CD14-positive monocyte (primary cell): ENCODE measurements at regions not wholly inside any gene's neighbourhood (a gene's known extent, or its start where the extent isn't known, plus 50 kb on each side); places are given as distances from the start of the nearest gene placed in this dataset.

Experiments
- DNase-seq, 3 donors: peaks; one replicate each; pipeline ENCODE4 v3.0.0-alpha.2; 2011 to 2022
- H2AFZ ChIP-seq: 2 replicates; pipeline ENCODE4 v1.6.0; 2012; ENCODE audit warnings: mild to moderate bottlenecking, low read depth, low read length, inconsistent platforms; ENCODE audit not compliant: insufficient read depth, poor library complexity, severe bottlenecking
- H3K27ac ChIP-seq, 2 donors: 1 replicate in 1 of 2; 2 replicates in 1 of 2; pipeline ENCODE4 v1.5.1; 2012 to 2013; ENCODE audit warnings: low read length in 2 of 2, control low read depth in 1 of 2, inconsistent platforms in 1 of 2, low read depth in 1 of 2, mild to moderate bottlenecking in 1 of 2
- H3K27me3 ChIP-seq, 2 donors: one replicate each; pipeline versions ENCODE4 v1.6.0 to v1.6.1; 2011 to 2013; ENCODE audit warnings: low read length in 2 of 2; ENCODE audit not compliant: control insufficient read depth in 2 of 2, insufficient read depth in 2 of 2
- H3K36me3 ChIP-seq, 2 donors: replicated peaks in 1 of 2; 1 replicate in 1 of 2; 2 replicates in 1 of 2; pipeline versions ENCODE4 v1.5.1 to v1.6.1; 2012 to 2013; ENCODE audit warnings: low read length in 2 of 2, control low read depth in 1 of 2, inconsistent platforms in 1 of 2, mild to moderate bottlenecking in 1 of 2; ENCODE audit not compliant: insufficient read depth in 2 of 2, control insufficient read depth in 1 of 2
- H3K4me1 ChIP-seq, 2 donors: 1 replicate in 1 of 2; 2 replicates in 1 of 2; pipeline versions ENCODE4 v1.5.1 to v1.6.1; 2012 to 2013; ENCODE audit warnings: low read length in 2 of 2, control low read depth in 1 of 2, inconsistent platforms in 1 of 2, mild to moderate bottlenecking in 1 of 2, moderate library complexity in 1 of 2; ENCODE audit not compliant: insufficient read depth in 2 of 2, control insufficient read depth in 1 of 2
- H3K4me2 ChIP-seq: replicated peaks from 2 replicates; pipeline ENCODE3; 2012; ENCODE audit warnings: low read length, moderate library complexity, mild to moderate bottlenecking; ENCODE audit not compliant: poor library complexity, severe bottlenecking; ENCODE audit errors: extremely low read depth
- H3K4me3 ChIP-seq, 3 experiments: fragments of 200-600 bp in 1 of 3; sonication (generic) in 1 of 3; replicated peaks in 1 of 3; 1 replicate in 2 of 3; 2 replicates in 1 of 3; pipeline ENCODE4 v1.5.1; 2011 to 2013; ENCODE audit warnings: low read length in 3 of 3, mild to moderate bottlenecking in 3 of 3, control low read depth in 2 of 3, low read depth in 2 of 3, inconsistent platforms in 1 of 3, moderate library complexity in 1 of 3
- H3K79me2 ChIP-seq: 2 replicates; pipeline ENCODE4 v1.6.0; 2012; ENCODE audit warnings: mild to moderate bottlenecking, control low read depth, inconsistent platforms, low read length, moderate library complexity; ENCODE audit not compliant: insufficient read depth
- H3K9ac ChIP-seq: 2 replicates; pipeline ENCODE4 v1.6.0; 2017; ENCODE audit warnings: low read length, mild to moderate bottlenecking; ENCODE audit not compliant: insufficient read depth, poor library complexity, severe bottlenecking
- H3K9me3 ChIP-seq, 2 donors: replicated peaks in 1 of 2; 1 replicate in 1 of 2; 2 replicates in 1 of 2; pipeline versions ENCODE4 v1.5.1 to v1.6.1; 2012 to 2013; ENCODE audit warnings: low read length in 2 of 2, control low read depth in 1 of 2; ENCODE audit not compliant: control insufficient read depth in 1 of 2, insufficient read depth in 1 of 2
- H4K20me1 ChIP-seq: 2 replicates; pipeline ENCODE4 v1.6.0; 2012; ENCODE audit warnings: mild to moderate bottlenecking, low read length, control low read depth, moderate library complexity; ENCODE audit not compliant: insufficient read depth
- H3K27ac Mint-ChIP-seq, 7 donors: one replicate each; pipeline ENCODE4 v1.8.0; 2020; ENCODE audit warnings: mild to moderate bottlenecking in 7 of 7, mixed read lengths in 7 of 7, moderate library complexity in 6 of 7, inconsistent platforms in 2 of 7
- H3K27me3 Mint-ChIP-seq, 3 donors: one replicate each; pipeline ENCODE4 v1.8.0; 2021 to 2022; ENCODE audit warnings: low read depth in 3 of 3, mild to moderate bottlenecking in 3 of 3, mixed read lengths in 3 of 3, moderate library complexity in 3 of 3, inconsistent platforms in 1 of 3
- H3K36me3 Mint-ChIP-seq, 2 donors: one replicate each; pipeline ENCODE4 v1.8.0; 2020; ENCODE audit warnings: mixed read lengths in 2 of 2, inconsistent platforms in 1 of 2, mild to moderate bottlenecking in 1 of 2
- H3K4me1 Mint-ChIP-seq: one replicate; pipeline ENCODE4 v1.8.0; 2020; ENCODE audit warnings: mild to moderate bottlenecking, mixed read lengths
- H3K4me3 Mint-ChIP-seq, 2 donors: one replicate each; pipeline ENCODE4 v1.8.0; 2020; ENCODE audit warnings: mild to moderate bottlenecking in 2 of 2, mixed read lengths in 2 of 2, moderate library complexity in 1 of 2
- H3K9me3 Mint-ChIP-seq, 7 donors: one replicate each; pipeline ENCODE4 v1.8.0; 2020 to 2022; ENCODE audit warnings: mixed read lengths in 7 of 7, mild to moderate bottlenecking in 6 of 7, moderate library complexity in 6 of 7, inconsistent platforms in 2 of 7
- CTCF ChIP-seq: fragments of 200-600 bp; IDR thresholded peaks from one replicate; pipeline ENCODE4 v1.8.0; 2022; ENCODE audit warnings: antibody characterized with exemption, mild to moderate bottlenecking
- WGBS: methylation state at CpG from one replicate; pipeline ENCODE4 v1.1.5; 2013; ENCODE audit warnings: missing lambda C conversion rate; ENCODE audit not compliant: insufficient coverage; 5-methylcytosine and 5-hydroxymethylcytosine counted together
- intact Hi-C, 2 donors: fragments of 100-400 bp; cut with micrococcal nuclease; formaldehyde crosslinking; loops; one replicate each; pipeline versions ENCODE4 v1.15.0 to v1.15.1; 2023

DNA sequence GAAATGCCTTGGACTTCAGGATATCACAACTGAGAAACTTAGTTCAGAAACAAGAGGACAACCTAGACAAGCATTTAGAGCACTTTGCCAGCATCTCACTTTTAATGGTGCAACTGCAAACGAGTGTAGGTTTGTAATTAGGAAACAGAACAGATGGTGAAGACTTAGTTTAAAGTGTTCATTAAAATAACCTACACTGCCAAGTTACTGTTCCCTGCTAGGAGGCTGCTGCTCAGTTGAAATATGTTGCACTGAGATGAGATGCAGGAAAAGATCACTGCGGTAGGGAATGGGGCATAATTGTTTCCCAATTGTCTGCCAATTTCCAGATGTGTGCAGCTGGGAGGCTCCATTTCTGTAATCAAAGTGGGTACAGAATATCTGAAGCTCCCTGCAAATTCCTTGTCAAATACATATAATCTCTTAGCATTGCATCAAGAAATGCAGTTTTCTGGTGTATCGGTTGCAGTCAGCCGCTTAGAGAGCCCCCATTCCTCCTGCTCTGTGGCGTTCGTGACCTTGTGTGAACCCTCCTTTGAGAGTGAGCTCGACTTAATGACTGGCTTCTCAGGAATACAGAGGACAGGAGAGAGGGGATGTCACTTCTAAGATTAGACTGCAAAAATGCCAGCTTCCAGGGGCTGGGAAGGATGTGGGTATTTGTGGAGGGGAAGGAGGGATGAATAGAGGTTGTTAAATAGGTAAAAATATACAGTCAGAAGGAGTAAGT is 448.9 kb downstream of the MED10 start:
- Mint-ChIP-seq H3K27ac (no peak overlapping the region), H3K9me3 (peaks cover 0 to 2% (median 0%) of the 10 kb centered on the region in 7 donors), H3K36me3 (no peaks in the 10 kb centered on the region), H3K4me1 (no peaks in the 10 kb centered on the region), H3K27me3 (no peaks in the 10 kb centered on the region), H3K4me3 (no peak overlapping the region)
- no peak overlapping the region for H3K4me2 ChIP-seq
- WGBS, result 76% methylated on average over 3 of the region's 7 CpGs
- no peaks in the 10 kb centered on the region for H3K4me1 ChIP-seq
- no peaks in the 10 kb centered on the region for H3K79me2 ChIP-seq
- no peak overlapping the region for H3K4me3 ChIP-seq
- H2AFZ ChIP-seq, result no peak overlapping the region
- intact Hi-C loops, result no loop called here
- H3K9me3 ChIP-seq, result no peaks in the 10 kb centered on the region
- H4K20me1 ChIP-seq, result no peaks in the 10 kb centered on the region
- H3K9ac ChIP-seq, result no peak overlapping the region
- no peak for TF ChIP-seq CTCF
- H3K27me3 ChIP-seq, result no peaks in the 10 kb centered on the region
- H3K27ac ChIP-seq, result no peak overlapping the region
- H3K36me3 ChIP-seq, result no peaks in the 10 kb centered on the region
- DNase-seq, result no peak

DNA sequence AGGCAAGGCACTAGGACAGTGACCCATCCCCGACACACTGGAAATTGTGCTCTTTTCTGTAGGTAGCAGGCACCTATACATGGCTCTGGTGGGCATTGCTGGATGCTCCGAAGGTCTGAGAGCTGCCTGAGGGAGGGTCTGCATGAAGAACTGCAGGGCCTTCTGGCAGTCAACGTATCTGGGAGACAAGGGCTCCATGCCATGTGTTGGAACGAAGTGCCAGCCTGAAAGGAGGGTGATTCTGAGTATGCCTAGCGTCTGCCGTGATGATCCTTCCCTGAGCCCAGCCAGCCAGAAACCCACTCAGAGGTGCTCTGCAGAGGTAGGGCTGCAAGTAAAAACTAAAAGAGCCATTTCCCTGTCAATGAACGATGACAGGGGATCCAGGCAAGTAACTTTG is 453.2 kb downstream of the MED10 start:
- Histone ChIP-seq H2AFZ (no peak overlapping the region), H3K9me3 (no peaks in the 10 kb centered on the region), H3K27ac (no peak overlapping the region), H3K27me3 (no peaks in the 10 kb centered on the region), H4K20me1 (no peaks in the 10 kb centered on the region), H3K9ac (no peak overlapping the region), H3K79me2 (no peaks in the 10 kb centered on the region), H3K4me3 (no peak overlapping the region), H3K4me2 (no peak overlapping the region), H3K36me3 (no peaks in the 10 kb centered on the region), H3K4me1 (no peaks in the 10 kb centered on the region)
- Mint-ChIP-seq H3K4me3 (no peak overlapping the region), H3K27me3 (no peaks in the 10 kb centered on the region), H3K9me3 (peaks cover 0 to 2% (median 0%) of the 10 kb centered on the region in 7 donors), H3K36me3 (no peaks in the 10 kb centered on the region), H3K4me1 (no peaks in the 10 kb centered on the region), H3K27ac (no peak overlapping the region)
- intact Hi-C loops, result no loop called here
- WGBS, result 88% methylated on average over 7 of the region's 7 CpGs
- DNase-seq, result no peak
- TF ChIP-seq CTCF, result no peak
